ENCODE measurements at regions not wholly inside any gene's neighbourhood (a gene's known extent, or its start where the extent isn't known, plus 50 kb on each side); places are given as distances from the start of the nearest gene placed in this dataset.

DNA sequence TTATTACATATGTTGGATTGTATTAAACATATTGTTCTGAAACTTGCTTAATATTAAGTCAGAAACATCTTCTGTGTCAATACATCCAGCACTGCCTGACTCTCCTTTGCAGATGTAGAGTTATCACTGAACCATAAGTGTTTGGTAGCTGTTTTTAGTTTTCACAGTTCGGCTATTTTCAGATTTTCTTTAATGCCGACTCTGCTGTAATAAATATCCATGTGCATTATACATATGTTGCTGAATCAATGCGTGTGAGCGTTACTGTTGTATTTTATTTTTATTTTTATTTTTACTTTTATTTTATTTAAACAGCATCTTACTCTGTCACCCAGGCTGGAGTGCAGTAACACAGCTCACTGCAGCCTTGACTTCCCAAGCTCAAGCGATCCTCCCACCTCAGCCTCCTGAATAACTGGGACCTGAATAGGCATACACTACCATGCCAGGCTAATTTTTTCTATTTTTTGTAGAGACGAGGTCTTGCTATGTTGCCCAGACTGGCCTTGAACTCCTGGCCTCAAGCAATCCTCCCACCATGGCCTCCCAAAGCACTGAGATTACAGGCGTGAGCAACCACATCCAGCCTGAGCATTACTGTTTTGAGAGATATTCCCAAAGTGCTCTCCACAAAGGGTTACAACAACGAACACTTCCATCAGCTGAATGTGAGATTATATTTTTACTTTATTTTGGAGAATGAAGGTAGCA lies 50.7 kb upstream of the NOCT start:
- no peak for DNase-seq

DNA sequence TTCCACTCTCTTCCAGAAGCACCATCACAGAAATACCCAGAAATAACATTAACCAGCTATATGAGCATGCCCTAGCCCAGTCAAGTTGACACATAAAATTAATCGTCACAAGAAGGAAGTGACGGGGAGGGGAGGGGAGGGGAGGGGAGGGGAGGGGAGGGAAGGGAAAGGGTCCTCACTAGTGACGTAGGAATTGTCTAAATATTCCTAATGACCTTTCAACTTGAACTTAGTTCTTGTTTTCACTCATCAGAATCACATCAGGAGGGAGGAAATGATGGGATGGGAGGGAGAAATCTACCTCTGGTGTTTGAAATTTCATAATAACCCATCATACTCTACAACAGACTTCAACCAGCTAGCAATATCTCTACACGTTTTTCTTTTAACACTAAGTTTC lies 52.2 kb upstream of the NOCT start:
- DNase-seq: no peak

DNA sequence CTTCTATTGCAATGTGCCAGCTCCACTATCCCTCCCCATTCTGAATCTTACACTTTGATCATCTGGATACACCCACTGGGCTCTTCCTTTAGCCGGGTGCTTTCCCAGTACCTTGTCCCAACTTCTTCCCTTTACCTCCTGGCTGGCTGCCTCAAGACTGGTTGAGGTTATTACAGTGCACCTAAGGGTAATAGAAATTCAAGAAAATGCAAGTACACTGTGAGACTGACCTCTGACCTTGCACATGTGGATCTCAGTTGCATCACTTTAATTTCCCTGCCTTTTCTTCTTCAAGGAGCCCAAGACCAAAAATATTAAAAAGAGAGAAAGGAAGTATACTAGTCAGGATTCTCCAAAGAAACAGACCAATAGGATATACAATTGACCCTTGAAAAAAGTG lies 53.9 kb upstream of the NOCT start:
- DNase-seq: no peak

DNA sequence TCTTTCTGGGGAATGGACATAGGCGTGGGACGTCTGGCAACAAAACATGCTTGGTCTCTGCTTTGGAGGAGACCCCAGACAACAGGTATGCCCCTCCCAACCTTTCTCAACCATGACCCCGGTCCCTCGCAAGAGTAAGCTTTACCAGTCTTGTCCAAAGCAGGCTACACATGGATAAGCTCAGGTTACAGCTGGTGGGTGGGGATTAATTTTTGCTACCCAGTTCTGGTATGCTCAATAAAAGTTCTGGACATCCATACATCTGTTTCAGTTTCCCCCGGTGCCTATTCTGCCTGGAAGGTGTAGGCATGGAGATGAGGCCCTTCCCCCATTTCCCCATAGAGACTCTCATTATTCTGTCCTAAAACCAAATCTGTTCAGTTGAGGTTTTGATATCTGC lies 54.5 kb upstream of the NOCT start:
- DNase-seq: no peak

DNA sequence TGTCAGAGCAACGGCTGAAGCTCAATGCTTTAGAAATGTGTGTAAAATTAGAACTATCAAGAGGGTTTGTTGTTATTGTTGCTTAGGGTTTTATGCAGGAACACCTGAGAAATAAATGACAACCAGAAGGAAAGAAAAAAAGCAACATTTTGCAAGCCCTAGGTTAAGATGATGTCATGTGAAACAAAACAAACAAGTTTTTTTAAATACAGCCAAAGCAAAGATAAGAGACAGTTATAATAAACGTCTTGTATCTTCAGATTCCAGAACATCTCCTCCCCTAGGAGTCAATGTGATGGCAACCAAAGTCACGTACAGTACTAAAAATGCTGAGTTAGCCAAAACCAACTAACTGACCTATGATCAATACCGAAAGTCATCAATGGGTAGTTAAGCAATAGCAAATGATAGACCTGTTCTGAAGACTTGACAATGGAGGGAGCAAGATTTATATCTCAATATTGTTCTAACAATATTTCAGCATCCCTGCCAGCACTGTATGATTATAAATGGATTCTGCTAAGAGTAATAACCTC lies 55.3 kb upstream of the NOCT start:
- no peak for DNase-seq

DNA sequence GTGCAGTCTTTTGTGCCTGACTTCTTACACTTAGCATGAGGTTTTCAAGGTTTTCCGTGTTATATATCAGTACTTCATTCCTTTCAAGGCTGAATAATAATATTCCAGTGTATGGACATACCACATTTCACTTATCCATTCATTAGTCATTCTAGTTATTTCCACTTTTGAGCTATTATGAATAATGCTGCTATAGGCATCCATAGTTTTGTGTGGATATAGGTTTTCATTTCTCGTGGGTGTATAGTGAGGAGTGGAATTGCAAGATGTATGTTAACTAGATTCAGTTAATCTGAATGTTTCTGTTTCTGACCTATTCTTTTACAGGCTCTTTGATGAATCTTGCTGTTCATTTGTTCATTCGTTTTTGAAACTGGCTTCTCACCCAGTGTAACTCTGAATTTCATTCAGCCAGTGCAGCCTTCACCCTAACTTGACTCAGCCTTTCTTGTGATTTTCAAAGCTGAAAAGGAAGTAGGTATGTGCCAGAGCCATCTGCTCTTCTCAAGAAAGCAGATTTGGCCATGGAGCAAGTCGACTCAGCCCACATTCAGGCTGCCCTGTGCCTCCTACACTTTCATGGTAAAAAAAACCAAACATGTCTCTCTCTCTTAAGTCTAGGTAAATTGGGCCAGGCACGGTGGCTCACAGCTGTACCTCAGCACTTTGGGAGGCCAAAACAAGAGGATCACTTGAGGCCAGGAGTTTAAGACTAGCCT lies 56.3 kb upstream of the NOCT start:
- no peak for DNase-seq

DNA sequence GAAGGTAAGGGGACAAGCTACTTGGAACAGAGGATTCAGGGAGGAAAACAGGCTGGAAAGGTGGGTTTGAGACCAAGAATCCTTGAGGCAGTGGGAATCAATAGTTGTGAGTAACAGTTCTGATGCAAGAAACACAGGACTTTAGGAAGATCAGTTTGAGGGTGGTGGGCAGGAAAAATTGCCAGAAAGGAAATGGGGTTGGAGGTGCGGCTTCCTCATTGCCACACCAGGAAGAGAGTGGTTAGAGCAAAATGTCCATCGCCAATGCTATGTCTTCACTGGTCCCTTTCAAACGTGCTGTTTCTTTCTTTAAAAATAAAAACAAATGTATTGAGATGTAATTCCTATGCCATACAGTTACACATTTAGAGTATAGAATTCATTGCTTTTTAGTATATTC lies 57.1 kb upstream of the NOCT start:
- DNase-seq: no peak

DNA sequence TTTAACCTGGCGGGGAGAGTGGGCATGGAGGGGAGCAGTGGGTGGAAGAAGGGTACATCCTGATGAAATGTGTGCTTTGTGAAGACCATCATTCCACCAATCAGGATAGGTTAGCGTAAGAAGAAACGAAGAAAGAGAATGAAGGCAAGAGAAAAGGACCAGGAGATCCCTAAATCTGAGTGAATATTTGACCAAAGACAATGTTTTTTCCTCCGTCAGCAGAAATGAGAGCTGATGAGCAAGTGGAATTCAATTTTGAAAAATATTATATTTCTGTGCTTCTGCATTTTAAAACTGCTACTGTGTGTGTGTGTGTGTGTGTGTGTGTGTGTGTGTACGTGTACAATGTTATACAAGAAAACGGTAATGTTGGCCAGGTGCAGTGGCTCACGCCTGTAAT lies 58.3 kb upstream of the NOCT start:
- DNase-seq: no peak

DNA sequence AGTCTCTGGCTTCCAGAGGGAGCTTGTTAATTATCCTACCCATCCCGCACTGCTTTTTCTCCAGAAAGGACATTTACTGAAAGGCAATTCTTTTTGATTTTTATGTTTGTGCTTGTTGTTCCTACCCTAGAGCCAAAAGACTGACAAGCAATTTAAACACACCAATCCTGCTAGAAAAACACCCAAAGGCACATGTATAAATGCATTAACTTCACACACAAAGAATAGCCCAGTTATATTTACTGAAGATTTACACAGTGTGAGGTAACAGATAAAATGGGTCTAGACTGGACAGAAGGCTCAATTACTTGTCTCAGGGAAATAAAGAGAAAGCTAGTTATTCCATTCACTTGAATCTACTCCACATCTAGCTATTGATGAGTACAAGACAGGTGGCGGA lies 61.2 kb upstream of the NOCT start:
- no peak for DNase-seq

DNA sequence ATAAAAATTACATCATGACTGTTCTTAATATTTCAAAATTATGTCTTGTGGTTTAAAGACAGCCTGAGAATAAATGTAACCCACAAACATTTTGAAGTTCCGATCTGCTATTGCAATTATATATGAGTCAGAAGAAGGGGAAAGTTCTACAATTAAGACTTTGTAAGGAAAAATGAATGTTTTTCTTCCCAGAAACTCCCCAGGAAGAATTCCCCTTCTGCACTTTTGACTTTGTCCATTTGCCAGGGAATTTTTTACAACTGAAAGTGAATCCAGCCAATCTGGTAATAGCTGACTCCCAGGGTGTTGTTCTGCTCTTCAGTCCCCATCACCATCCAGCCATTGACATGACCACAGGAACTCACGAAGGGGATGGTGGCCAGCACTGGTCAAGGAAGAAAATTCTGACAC lies 61.6 kb upstream of the NOCT start:
- DNase-seq: no peak

DNA sequence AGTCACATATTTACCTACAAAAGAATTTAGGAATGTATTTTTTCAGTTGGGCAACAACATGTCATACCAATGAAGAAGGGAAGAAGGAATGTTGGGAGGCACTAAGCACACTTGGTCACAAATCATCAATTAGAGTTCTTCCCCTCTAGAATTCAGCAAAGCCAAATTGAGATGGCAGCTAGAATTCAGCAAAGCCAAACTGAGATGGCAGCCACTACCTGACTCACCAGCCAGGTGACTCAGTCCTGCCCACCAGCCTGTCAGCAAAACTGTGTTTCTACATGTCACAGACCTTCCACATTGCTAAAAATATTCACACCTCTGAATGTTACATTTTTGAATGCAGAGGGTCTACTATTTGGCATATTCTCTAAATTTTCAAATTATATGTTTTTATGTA lies 63.2 kb upstream of the NOCT start:
- no peak for DNase-seq

DNA sequence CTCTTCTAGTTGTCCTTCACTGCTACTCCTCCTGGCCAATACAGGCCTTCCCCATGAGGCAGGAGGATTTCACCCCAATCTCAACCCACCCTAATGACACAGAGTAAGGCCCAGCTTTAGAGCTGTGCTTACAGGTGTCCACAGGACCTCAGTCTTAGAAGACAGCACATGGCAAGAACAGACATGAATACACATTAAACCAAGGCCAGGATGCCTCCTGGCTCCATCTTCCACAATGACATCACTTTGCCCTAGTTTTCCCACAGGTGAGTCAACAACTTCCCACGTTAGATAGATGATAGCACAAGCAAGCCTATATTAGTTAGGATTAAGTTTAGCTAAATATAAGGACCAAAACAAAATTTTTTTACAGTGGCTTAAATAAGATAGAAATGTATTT lies 63.8 kb upstream of the NOCT start:
- DNase-seq: no peak

DNA sequence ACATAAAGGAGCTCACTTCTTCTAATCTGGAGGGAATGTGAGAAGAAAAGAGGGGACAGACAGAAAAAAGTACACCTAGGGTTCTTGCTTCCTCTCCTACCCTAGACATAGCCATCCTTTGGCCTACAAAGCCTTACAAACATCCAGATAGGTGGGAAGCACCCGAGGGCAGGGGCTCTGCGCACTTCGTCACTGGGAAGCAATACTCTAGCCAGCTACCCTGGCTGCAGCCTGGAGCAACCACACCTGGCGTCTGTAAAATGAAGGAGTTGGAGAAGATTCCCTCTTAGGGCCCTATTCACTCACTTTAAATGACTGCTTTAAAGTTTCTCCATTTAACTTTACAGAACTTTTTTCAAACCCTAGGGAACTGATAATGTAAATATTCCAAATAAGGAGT lies 65.7 kb upstream of the NOCT start:
- DNase-seq: no peak

DNA sequence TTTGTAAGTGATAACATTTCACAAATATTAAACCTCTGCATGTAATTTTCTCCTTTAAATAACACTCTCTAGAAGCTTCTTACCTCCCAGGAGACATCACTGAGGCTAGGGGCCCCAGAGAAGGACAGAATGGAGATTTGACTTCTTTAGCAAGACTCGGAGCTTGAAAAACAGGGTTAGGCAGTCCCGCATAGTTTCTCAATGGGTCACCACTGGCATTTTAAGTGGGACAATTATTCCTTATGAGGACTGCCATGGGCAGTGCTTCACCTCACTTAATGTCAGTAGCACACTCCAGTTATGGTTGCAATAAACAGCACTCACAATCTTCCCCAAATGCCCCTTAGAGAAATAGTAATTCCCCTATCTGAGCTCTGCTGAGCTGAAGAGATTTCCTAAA lies 66.7 kb upstream of the NOCT start:
- DNase-seq: no peak

DNA sequence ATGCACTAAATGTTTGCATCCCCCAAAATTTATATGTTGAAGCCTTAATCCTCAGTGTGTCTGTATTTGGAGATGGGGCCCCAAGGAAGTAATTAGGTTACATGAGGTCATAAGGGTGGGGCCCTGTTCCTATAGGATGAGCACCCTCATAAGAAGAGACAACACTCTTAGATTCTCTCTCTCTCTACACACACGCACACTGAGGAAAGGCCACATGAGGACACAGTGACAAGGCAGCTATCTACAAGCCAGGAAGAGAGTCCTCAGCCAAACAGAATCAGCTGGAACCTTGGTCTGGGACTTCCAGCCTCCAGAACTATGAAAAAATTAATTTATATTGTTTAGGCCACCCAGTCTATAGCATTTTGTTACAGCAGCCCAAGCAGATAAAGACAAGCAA lies 69.3 kb upstream of the NOCT start:
- DNase-seq: no peak

DNA sequence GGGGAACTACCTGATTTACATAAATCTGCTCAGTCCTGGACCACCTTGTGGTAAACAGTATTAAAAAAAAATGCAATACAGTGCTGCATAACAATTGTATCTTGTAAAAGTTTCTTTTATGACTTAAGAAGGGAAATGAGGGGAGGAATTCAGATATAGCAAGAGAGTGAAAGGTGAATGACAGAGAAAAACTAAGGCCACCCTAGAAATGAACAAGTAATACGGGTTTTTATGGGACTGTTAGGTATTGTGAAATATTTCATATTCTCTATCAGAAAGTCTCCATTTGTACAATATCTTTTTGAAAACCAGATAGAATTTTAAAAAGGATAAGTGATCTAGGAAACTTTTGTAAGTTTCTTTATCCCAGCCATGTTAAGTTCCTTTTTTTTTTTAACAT lies 69.7 kb upstream of the NOCT start:
- no peak for DNase-seq

DNA sequence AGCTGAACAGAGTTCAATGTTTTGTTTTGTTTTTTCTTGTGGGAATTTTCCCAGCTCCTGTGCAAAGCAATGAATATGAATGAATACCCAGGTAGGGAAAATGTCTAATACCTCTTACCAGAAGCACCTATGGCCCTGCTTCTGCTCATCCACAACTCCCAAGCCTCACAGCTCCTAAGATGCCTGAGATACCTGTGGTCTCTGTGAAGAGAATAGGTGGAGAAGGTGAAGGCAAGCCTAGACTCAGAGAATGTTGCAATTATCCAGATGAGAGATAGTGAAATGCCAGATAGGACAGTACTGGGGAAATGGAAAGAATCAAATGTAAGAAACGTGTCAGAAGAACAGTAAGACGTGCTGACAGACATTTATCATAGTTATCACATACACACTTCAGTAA lies 70.2 kb upstream of the NOCT start:
- no peak for DNase-seq

DNA sequence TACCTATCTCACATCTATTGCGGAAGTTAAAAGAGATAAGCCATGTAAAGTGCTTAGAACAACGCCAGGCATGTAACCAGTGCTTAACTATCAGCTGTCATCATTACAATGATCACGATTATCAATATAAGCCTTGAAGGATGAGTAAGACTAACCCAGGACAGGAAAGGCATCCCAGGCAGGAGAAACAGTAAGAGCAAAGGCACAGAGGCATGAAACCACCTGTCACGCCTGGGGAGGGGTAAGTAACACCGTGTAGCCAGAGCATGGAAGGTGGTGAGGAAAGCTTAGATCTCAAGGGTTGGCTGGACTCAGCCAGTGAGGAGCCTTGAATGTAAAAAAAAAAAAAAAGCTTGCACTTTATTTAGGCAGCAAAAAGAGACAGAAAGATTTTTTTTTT lies 71.7 kb upstream of the NOCT start:
- DNase-seq: no peak

DNA sequence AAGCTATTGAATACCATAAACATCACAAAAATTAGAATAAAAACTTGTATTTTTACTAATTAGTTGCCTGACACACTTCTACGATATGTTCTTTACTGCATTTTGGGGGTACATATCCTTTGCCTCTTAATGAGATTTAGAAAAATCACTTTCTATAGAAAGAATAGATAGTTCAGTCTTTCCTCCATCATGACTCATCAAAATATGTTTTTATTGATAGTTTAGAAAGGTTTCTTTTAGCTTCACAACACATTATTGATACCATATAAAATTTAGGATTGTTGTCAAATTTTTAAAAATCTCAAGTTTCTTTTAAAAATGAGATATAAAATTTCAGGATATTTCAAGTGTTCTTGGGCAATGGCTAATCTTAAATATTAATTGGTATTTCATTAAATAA lies 74.5 kb upstream of the NOCT start:
- DNase-seq: no peak

DNA sequence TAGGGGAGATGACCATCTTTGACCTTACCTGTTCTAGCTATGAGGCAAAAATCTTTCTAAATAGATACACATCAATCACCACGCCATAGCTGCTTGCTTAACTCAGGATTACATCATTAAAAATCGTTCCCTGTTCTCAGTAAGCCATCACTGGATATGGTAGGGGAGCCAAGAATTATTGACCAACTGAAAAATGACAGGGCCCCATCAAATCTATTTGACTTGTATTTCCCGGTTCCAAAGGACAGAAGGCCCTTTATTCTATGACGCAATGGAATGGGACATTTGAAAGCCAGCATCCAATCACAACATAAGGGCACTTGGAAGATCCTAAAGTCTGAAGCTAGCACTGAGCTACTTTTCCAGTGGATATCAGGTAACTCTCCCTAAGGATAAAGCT lies 75.6 kb upstream of the NOCT start:
- no peak for DNase-seq

DNA sequence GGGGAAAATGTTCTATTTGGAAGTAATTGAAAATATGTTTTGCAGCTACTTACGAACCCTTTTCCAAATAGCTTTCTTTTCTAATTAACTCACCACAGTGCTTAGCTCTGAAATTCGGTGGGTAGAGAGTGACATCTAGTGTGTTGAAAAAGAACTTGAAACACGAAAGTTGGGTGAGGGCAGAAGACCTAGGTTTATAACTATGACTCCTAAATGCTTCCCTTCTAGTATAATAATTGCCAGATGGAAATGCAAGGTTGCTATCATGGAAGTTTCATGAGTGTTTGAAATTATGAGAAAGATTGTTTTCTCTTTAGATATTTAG lies 77.3 kb upstream of the NOCT start:
- no peak for DNase-seq

DNA sequence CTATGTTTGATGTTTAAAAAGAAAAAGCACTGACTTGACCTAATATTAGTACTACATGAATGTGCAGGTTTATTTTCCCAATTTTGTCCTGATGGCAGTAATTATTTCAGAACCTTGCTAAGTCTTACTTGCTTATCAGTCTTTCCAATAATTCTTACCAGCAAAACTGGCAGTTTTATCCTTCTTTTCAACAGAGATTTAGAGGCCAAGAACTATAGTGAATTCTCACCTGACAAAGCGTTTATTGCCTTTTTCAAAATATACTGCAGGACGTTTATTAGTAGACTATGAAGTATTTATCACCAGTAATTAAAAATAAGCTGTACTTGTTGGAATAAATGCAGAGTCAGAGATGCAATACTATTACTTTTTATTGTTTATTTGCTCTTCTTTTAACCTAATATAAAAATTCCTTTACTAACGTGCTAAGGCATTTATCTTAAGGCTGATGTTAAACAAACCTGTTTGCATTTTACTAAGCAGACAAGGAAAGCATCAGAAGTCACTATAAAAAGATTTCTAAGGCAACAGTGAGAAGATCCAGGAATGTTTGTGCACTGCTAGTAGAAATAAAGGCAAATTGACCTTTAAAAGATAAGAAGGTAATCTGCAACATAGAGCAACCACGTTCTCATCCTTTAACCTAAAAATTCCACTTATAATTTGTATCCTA lies 80.3 kb upstream of the NOCT start:
- no peak for DNase-seq

DNA sequence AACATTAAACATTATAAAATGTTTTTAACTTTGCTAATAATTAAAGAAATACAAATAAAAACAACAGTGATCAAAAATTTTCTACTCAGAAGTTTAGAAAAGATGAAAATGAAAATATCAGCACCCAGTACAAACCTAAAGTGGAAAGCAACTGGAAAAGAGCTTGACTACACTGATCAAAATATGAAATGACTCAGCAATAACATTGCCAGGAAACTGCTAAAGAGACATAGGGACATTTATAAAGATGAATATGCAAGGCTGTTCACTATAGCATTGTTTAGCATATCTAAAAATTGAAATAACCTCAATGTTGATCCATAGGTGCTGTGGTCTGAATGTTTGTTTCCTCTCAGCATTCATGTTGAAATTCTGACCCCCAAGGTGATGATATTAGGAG lies 88.5 kb upstream of the NOCT start:
- no peak for DNase-seq

DNA sequence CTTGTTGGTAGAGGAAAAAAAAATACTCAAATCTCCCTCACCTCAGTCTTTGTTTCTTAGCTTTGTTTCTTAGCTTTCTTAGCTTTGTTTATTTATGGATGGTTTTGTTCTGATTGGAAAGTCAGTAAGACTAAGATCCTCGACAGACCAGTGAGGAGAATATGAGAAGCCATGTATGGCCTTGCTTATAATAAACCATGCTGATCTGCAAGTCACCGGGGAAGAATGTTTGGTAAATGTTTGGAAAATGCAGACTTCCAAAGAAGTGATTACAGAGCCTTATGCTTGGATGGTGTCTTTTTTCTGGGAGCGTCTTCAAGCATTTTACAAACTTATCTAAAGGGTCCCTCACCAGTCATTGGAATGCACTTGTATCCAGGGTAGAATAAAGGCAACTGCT lies 90.1 kb upstream of the NOCT start:
- DNase-seq: no peak

Data from activated T-cell treated with anti-CD3 and anti-CD28 coated beads for 4 hours (primary cell).